NCI-H748 (cell line): ENCODE measurements at regions not wholly inside any gene's neighbourhood (a gene's known extent, or its start where the extent isn't known, plus 50 kb on each side); places are given as distances from the start of the nearest gene placed in this dataset.

Source experiments
- DNase-seq: peaks from one replicate; lab custom pipeline; 2025; ENCODE audit not compliant: unreplicated experiment; lab: John Stamatoyannopoulos, UW

GRCh38 chr7:18151422-18151821 lies 123.8 kb upstream of the PRPS1L1 start:
- peak; percentile 23 for DNase-seq

GRCh38 chr7:18153183-18153748 lies 125.6 kb upstream of the PRPS1L1 start:
- no peak for DNase-seq

- no peak for DNase-seq
Measured at GRCh38 chr7:18154726-18155125, 127.1 kb upstream of the PRPS1L1 start.

DNA sequence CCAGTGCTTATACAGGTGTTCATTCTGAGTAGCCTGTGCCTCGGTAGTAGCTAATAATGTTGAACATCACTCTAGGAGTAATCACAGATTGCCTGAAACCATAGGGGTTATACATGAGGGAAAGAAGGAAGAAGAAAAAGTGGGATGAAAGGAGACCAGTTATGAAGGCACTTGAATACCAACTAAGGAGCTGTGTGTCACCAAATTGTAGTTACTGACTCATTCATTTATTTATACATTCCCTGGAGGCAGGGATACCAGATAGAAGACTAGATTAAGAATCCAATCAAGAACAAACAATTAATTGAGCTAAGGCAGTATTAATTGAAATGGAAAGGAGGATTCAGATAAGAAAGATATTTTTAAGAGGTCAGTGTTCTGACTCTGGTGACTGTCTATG lies 129.6 kb upstream of the PRPS1L1 start:
- DNase-seq = no peak

- DNase-seq = no peak
Measured at GRCh38 chr7:18162657-18163056, 135.0 kb upstream of the PRPS1L1 start.

DNA sequence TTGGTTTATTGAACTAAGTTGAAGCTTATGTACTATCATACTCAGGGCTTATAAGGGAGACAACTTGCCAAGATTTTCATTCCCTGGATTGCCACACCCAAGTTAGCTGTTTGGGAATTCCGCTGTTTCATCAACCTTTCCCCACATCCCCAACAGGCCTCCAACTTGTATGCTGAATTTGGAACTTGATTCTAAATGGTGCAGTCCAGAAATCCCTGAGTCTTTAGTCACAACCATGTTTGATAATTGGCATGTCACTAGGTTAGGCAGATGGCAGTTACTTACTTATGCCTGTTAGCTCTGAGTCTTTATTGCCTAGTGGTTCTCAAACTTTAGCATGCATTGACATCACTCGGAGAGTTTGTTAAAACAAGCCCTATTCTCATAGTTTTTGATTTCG lies 135.4 kb upstream of the PRPS1L1 start:
- no peak for DNase-seq

DNA sequence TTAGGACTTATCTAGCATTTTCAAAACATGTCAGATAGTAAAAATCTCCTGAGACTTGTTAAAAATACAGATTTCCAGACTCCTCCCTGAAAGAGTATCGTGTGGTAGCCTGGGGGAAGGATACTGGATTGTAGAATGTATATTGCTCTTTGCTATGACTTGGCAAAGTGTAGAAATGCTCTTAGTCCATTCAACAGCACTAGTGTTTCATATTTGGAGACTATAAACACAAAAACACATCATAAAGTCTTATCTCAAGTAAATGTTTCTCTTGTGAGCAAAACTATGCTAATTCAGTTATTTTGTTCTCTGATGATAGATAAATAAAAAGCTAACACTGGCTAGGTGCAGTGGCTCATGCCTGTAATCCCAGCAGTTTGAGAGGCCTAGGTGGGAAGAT lies 137.5 kb upstream of the PRPS1L1 start:
- no peak for DNase-seq

GRCh38 chr7:18166002-18166401 lies 138.4 kb upstream of the PRPS1L1 start:
- DNase-seq = no peak

- DNase-seq = no peak
Measured at GRCh38 chr7:18167815-18168214, 140.2 kb upstream of the PRPS1L1 start.

DNA sequence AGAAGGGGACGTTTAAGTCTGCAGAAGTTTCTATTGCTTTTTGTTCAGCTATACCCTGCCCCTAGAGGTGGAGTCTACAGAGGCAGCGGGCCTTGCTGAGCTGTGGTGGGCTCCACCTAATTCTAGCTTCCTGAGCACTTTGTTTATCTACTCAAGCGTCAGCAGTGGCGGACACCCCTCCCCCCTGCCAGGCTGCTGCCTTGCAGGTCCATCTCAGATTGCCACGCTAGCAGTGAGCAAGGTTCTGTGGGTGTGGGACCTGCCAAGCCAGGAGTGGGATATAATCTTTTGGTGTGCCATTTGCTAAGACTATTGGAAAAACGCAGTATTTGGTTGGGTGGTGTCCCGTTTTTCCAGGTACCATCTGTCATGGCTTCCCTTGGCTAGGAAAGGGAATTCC lies 147.3 kb upstream of the PRPS1L1 start:
- DNase-seq = no peak

DNA sequence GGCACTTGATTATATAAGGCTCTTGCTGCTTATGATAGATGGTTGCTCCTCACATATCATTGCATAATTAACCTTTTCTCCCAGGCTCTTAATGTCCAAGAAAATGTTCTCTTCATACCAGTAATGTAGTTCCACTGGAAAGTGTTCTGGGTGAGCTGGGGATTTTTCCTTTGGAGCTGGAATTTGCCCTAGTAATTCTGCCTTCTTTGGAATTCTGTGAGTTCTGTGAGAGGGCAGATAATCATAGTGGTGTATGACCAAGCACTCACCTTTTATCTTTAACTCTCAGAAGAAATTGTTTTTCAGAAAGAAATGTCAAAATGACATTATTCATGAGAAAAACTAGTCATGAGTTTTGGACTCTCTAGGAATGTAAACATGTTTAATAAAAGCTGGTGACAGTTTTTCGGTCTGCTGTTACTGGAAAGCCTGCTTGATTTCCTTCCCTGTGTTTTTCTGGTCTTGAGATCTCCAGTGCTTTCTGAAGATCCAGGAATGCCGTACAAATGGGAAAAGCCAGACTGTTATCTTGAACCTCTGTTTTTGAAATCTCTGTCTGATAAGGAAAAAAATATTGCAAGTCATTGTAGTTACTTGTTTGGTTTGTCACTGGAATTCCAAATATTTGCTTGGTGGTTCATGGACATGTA lies 148.3 kb upstream of the PRPS1L1 start:
- no peak for DNase-seq

GRCh38 chr7:18177129-18177814 lies 149.6 kb upstream of the PRPS1L1 start:
- DNase-seq = no peak

- no peak for DNase-seq
Measured at GRCh38 chr7:18177815-18178660, 150.4 kb upstream of the PRPS1L1 start.

DNA sequence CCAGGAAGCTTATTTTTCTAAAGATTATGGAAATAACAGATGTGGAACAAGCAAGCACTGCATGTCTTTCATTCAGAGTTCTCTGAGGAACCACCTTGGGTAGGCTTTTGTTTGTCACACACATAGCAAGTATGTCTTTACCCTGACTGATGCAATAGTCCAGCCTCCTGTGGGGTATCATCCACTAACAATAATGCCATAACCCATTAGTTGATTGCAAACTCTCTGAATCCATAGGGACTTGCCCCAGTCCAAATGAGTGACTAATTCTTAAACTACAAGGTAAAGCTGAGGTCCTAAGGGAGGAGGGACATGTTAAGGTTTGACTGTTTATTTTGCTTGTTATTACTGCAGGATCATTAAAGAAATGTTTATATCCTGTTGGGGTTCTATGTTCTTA lies 151.4 kb upstream of the PRPS1L1 start:
- DNase-seq = no peak

GRCh38 chr7:18180685-18181084 lies 153.0 kb upstream of the PRPS1L1 start:
- no peak for DNase-seq

DNA sequence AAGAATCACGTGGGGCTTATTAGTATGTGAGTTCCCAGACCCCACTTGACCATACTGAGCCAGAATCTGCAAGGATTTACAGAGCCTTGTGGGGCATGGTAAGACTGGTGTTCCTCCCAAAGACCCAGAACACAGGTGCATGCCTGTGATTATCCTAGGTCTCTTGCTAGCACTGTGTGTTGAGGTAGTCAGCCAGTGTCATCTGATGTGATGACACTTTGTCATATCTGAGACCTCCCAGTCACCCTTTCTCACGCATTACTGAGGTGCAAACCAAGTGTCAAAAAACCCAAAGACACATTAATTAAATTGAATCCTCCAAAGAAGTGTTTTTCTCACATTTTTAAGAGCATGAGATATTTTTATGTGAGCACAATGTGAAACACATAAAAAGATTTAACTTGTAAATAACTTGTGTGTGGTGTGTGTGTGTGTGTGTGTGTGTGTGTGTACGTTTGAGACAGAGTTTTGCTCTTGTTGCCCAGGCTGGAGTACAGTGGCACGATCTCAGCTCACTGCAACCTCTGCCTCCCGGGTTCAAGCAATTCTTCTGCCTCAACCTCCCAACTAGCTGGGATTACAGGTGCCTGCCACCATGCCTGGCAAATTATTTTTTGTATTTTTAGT lies 162.0 kb upstream of the PRPS1L1 start:
- no peak for DNase-seq

- no peak for DNase-seq
Measured at GRCh38 chr7:18191341-18191740, 163.7 kb upstream of the PRPS1L1 start.

DNA sequence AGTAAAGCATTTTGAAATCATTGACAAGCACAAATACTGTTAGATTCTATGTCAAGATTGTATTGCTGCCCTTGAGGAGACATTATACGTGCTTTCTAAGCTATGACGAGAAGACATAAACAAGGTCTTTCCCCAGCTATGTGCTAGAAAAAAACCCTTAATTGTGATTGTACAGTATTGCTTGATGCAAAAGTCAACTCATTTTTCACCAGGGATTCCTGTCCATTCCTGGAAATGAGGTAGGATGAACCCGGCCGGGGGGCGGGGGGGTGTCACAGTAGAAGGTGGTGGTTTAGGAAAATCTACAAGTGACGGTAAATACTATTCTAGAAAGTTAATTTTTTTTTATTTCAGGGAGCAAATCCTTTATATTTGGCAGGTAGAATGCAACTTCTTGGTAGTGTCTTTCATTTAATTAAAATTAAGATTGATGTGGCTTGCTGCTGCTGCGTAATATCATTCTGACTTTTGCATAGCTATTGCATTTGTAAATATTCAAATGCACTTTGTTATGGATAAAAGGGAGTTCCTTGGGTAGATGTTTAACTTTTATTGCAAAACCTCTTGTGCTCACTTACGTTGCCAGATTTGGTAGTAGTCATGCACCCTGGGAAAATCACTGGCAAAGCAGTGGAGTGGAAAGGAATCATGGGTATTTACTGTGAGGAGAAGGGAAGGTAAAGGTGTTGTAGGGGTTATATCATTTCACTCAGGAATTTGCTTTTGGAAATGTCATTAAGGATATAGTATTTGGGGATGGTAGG lies 164.4 kb upstream of the PRPS1L1 start:
- DNase-seq = no peak

DNA sequence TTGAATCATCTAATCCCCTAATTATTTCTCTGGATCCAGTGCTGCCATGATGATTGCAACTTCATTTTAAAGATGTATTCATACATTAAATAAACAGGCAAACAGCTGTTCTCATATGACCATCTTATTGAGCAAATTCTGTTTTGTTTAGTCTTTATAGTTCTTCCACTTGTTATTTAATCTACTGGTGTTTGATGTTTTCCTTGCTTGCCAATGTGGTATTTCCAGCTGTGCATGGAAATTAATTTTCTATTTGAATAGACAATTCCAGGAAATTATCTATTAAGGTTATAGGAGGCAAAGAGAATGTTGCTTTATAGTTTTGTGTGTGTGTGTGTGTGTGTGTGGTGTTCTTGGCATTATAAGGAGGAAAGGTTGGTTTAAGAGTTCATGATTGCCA lies 167.0 kb upstream of the PRPS1L1 start:
- no peak for DNase-seq

GRCh38 chr7:18196638-18197037 lies 169.0 kb upstream of the PRPS1L1 start:
- DNase-seq = no peak

GRCh38 chr7:18198868-18199267 lies 171.2 kb upstream of the PRPS1L1 start:
- no peak for DNase-seq
